HCEC 1CT (cell line): ENCODE measurements at regions not wholly inside any gene's neighbourhood (a gene's known extent, or its start where the extent isn't known, plus 50 kb on each side); places are given as distances from the start of the nearest gene placed in this dataset.
"Not testable (repeated sequence)": the region's sequence is repeated elsewhere in the genome, so short reads cannot be mapped to it uniquely, and the experiment has no call there.

Experiments used
- DNase-seq: peaks from one replicate; pipeline ENCODE4 v3.0.0-alpha.2; 2017

DNA sequence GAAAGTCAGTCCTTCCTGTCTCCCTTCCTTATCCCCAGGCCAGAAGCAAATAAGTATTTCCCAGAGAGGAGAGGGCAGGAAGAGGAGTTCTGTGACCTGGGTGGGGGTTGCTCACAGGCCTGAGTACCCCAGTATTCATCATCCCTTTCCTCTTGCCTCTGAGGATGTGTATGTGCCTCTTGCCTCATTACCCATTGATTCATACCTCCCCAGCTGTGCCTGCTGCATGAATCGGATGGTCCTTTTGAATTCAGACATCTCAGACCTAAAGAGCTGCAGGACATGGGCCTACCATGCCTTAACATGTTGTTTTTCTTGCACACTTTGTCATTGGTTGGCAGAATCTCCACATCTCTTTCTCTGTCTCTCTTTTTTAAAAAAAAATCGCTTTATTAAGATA, 112.8 kb upstream of the SHB start:
- DNase-seq: peak; percentile 44

DNA sequence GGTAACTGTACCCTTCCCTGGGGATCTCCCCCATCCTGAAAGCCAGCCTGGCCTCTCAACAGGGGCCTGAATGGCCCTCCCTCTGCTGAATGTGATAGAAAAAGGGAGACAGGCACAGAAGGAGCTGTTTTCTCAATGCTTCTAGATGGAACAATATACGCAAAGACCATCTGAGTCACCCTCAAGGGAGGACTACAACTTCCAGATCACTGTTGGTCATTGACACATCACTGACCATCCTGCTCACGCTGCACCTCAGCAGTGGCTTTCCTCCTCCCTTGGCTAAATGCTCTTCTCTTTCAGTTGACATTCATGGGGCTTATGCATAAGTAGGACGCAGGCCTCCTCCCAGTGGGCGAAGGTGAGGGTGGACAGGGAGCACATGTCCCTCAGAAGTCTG, 112.2 kb upstream of the SHB start:
- DNase-seq: peak; percentile 45

- DNase-seq: no peak
Measured at GRCh38 chr9:38180656-38181055, 111.6 kb upstream of the SHB start.

DNA sequence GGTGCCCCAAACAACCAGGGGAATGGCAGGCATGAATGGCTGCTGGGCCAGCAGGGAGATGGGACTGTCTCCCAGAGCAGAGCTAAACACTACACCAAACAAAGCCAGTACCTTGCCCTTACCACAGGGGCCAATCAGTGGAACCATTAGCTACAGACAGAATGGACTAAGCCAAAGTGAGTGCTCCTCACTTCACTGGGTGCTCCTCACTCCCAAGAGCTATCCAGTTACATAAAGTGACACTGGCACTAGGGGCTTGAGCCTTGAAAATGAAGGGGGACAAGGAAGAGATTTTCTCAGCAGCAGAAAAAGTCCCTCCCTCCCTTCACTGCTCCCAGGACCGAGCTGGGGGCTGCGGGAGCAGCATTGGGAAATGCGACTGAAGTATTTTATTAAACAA, 110.9 kb upstream of the SHB start:
- no peak for DNase-seq

DNA sequence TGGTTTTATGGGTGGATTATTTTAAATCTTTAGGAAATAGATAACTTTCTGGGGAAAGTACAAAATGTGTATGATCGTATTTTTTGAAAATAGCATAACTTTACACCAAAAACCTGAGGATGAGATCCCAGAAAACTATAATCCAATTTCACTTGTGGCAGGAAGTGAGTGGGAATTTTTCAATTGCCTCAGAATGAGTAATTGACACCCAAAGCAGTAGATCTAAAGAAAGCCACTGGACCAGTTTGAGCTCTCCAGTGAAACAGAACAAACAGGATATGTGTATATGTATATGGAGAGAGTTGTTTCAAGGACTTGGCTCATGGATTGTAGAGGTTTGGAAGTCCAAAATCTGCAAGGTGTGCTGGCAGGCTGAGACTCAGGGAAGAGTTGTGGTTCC, 109.2 kb upstream of the SHB start:
- DNase-seq: peak; percentile 18

DNA sequence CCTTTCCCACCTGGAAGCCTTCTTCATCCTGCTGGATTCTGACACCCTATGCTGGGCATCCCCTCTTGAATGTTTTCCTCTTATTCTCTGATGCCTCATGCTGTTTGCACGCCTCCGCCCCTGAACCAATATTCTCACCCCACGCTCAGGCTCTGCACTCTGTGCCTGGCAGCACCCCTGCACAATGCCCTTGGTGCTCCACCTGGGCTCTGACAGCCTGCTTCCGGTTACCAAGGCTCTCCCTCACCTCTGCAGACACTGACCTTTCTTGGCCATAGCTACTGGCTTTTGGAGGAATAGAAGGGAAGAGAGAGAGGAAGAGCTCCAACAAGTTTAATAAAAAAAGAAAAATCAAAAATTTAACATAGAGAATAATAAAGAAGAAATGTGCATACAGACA, 108.7 kb upstream of the SHB start:
- no peak for DNase-seq

DNA sequence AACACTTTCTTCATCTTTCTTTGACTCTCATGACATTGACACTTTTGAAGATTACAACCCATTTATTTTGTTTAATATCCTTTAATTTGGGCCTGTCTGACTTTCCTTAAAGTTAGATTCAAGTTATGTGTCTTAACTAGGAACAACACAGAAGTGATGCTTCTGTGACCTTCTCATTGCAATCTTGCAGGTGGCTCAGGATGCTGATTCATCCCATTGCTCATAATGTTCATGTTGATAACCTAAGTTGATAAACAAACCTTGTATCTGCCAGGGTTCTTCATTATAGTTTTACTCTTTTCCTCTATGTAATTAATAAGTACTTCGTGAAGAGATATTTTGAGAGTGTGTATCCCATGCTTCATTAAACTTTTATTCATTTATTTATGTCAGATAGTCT, 107.2 kb upstream of the SHB start:
- no peak for DNase-seq

GRCh38 chr9:38175423-38175822, 106.4 kb upstream of the SHB start:
- DNase-seq: no peak

DNA sequence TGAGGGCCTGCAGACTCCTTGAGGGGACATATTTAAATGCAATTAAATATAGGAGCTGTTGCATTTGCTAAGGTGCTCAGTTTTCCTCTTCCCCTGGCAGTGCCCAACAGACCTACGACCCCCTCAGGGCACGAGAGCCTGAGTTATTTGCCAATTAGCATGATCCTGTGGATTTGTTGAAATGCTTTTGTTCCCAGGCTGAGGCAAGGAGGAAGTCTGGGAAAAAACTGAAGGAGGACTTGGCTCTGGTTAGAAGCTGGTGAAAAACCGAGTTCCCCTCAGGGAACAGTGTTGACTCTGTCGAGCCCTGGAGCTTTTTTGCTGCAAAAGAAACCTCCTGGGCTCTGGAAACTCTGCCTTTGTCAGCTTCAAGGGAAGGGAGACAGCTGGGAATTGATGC, 103.6 kb upstream of the SHB start:
- DNase-seq: no peak

DNA sequence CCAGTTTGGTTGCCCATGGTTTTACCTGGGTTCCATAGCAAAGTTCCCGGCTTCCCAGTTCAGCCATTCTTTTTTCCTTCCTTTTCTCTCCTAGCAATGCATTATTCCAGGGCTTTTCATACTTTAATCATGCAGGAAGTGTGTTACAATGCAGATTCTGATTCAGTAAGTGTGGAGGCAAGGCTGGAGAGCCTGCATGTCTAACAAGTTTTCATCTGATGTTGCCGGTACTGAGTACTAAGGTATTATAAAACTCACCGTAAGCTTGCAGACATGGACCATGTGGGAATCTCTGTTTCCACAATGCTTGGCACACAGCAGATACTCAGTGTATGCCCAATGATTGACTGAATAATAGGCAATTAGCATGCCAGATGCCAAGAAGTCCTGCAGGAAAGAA, 102.9 kb upstream of the SHB start:
- DNase-seq: no peak

DNA sequence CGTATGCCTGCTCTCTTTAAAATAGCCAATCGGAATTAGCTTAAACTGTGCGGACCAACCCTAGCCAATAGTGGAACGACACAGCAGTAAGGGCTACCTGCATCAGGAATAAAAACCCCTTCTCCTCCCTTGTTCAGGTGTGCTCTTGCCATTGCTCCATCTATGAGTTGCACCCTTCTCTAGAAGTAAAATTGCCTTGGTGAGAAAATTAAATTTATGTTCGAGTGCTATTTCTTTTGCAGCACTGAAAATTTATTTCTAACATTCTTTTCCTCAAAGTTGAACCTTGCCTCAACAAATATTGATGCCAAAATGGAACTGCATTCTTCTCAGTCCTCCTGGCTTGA, 102.5 kb upstream of the SHB start:
- no peak for DNase-seq

DNA sequence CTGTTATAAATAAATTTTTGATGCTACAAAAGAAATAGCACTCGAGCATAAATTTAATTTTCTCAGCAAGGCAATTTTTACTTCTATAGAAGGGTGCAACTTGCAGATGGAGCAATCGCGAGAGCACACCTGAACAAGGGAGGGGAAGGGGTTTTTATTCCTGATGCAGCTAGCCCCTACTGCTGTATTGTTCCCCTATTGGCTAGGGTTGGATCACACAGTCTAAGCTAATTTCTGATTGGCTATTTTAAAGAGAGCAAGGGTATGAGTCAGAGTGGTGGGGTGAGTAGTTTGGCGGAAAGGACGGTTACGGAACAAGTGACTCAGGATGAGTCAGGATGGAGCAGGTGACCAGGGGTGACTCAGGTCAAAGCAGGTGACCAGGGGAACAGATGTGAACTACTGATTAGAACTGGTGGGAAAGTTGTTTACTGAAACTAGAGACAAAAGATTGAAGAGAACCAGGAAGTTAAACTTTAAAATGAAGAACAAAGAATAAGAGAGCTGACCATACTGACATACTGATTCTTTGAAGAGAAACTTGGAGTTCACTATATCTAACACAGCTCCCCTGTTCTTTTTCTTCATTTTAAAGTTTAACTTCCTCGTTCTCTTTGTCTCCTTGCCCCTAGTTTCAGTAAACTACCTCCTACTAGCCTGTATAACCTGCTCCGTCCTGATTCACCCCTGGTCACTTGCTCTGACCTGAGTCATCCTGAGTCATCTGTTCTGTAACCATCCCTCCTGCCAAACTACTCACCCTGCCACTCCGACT, 101.9 kb upstream of the SHB start:
- DNase-seq: peak; percentile 86

GRCh38 chr9:38170155-38170554, 101.1 kb upstream of the SHB start:
- DNase-seq: not testable (repeated sequence)

- no peak for DNase-seq
Measured at GRCh38 chr9:38166501-38166900, 97.5 kb upstream of the SHB start.

DNA sequence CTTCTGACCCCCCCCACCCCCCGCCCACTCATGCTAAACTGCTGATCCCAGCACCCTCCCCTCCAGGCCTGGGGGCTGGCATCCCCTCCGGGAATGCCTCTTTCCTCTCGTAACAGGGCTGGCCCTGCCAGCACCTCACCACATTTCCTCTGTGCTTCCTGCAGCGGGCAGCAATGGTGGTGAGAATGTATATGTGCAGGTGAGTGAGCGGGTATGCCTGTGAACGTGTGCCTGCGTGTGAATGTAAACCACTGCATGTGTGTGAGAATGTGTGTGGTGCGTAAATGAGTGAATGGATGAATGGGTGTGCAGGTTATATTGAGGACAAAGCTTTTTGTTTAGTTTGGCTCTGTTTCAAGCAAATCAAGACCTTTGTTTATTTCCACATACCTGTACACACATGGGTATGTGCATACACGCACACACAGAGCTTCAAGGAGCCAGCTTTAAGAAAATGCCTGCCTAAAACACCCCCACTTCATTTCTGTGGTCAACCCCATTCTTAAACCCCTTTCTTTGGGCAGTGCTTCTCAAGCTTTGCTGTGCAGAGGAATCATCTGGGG, 95.7 kb upstream of the SHB start:
- DNase-seq: no peak

- DNase-seq: no peak
Measured at GRCh38 chr9:38163518-38163917, 94.5 kb upstream of the SHB start.

DNA sequence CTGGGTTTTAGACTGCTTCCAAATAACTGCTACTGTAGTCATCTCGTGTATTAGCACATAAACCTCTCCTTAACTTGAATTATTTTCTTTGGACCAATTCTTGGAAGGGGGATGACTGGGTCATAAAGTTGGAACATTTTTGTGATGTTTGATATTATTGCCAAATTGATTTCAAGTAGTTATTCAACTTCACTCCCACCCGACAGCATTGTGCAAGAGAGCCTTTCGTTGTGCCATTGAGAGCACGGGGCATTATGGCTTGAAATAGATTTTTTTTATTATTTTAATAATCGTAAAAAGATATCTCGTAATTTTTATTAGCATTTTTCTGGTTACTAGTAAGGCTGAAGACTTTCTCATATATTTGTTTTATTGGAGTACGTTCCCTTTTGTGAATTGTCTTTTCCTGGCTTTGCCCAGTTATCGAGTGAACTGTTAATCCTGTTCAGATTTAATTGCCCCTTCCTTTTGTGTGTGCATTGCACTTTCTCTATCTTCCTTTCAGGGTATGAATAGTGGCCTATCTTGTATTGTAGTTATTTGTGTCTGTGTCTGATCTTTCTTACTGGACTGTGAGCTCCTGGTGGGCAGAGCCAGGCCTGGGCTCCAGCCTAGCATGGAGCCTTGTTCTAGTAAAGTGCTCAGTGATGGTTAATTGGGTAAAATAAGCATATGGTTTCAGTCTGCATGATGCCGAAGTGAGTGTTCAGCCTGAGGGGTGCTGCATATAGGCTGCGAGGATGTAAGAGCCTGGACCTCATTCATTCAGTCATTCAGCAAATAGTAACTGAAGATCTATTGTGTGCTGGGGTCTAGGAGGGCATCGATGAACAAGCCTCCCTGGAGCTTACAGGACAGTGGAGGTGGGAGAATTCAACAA, 93.5 kb upstream of the SHB start:
- DNase-seq: no peak

DNA sequence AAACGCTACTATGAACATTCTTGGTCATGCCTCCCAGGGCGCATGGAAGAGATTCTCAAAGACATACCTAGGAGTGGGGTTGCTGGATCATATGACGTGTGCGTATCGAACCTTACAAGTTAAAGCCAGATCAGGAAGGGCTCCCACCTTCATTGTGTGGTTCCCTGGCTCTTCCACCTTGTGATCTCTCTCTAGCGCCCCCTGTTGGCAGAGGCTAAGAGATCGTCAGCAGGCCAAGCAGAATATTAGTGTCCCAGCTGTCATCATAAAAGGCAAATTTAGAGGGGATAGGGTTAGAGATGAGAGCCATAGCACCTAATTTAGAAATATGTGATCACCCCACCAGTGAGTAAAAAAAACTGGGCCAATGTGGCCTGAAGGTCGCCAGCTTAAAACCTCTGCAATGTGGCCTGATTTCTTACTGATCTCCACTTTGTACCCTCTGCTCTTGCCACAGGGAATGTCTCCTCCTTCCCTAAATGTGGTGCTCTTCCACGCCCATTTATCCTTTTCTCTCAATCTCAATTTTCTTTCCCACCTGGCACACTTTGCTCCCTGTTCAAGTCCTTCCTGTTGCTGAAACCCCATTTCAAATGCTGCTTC, 91.7 kb upstream of the SHB start:
- DNase-seq: peak; percentile 35

- DNase-seq: no peak
Measured at GRCh38 chr9:38159599-38159998, 90.6 kb upstream of the SHB start.

DNA sequence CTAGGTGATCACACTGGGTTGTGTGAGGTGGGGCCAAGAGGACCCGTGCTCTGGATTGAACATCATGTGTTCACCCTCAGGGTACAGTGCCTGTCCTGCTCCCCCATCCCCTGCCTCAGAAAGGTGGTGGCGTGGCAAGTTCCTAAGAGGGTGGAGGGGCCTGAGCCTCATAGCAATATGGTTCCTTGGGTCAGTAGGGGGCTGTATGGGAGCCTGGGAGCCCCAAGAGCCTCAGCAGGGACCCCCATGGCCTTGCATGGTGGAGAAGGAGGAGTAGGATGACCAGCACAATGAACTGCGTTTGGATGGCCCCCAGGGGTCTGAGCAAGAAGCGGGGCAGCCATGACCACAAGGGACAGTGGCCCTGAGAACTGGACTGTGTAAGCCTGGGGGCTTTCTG, 89.6 kb upstream of the SHB start:
- no peak for DNase-seq

GRCh38 chr9:38157711-38158110, 88.7 kb upstream of the SHB start:
- DNase-seq: no peak

DNA sequence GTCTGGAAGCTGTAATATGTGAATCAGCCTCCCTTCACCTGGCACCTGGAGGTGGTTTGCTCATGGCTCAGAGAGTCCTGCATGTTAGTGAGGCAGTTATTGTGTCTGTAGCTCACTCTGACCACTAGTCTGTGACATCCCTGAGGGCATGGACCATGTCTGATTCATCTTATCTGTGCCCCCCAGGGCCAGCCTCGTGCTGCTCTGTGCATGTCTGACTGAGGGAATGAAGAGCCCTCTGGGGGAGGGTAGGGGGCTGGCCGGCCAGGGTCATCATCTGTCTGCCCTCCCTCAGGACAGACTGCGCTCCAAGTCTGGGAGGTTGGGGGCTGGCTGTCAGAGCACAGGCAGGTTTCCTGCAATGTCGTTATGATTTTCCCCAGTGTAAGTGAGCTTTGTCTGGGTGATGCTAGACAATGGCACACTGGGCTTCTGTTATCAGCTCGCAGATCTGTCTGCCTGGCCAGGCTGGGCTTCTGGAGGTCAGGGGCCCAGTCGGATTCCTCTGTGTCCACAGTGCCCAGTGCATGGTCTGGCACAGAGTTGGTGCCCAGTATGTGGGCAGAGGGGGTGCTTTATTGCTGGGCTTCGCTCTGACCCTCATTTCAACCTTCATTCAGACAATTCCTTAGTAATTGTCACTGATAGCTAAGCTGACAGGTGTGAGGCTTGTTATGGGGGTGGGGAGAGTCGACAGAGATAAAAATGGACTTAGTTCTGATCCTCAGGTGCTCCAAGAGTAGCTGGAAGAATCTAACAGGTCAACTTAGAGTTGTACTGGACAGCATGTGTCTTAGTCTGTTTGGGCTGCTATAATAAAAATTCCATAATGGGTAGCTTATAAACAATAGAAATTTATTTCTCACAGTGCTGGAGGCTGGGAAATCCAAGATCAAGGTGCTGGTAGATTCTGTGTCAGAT, 85.7 kb upstream of the SHB start:
- no peak for DNase-seq

DNA sequence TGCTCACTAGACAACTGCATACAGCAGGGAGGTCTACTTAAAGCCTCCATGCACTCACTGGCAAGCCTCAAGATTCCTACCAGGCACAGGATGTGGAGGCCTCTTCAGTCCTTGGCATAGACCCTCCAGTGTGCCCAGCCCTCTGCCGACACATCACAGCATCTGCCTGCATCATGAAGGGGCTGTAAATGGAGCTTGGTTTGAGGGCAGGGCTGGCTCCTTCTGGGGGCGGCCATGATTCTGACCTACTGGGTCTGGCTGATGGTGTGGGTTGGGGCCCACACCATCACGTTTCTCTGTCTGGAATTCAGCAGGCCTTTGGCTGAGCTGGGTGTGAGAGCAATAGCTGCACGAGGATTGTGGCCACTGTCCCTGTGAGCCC, 84.9 kb upstream of the SHB start:
- DNase-seq: no peak
